Astrocyte (in vitro differentiated cells and primary cell): ENCODE measurements at regions not wholly inside any gene's neighbourhood (a gene's known extent, or its start where the extent isn't known, plus 50 kb on each side); places are given as distances from the start of the nearest gene placed in this dataset.

Experiments
- EZH2 ChIP-seq: IDR thresholded peaks from 2 replicates; pipeline ENCODE4 v1.6.1; 2012; ENCODE audit warnings: mild to moderate bottlenecking, low read length, inconsistent platforms; ENCODE audit not compliant: insufficient read depth
- TF ChIP-seq, protein P1 (sequence below): IDR thresholded peaks from 2 replicates; pipeline ENCODE4 v1.5.1; 2011; ENCODE audit warnings: low read depth, mild to moderate bottlenecking, inconsistent platforms, low read length, moderate library complexity; ENCODE audit not compliant: insufficient read depth

DNA sequence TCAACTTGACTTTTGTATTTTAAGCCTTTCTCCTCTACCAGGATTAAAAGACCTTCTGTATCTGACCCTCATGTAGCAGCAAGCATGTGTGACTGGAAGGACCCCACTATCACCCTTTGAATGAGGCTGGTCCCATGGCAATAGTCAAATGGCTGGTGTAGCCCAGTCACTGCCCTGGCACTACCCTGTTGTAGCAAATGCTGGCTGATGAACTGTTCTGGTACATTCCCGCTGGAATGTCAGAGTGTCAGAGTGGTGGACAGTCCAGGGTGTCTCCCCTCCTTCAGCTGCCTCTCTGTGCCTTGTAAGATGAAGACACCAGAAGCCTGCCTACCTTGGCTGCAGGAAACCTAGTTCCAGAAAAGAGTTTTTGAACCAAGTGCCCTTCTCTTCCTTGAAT is 115.7 kb downstream of the ACKR3 start:
- TF ChIP-seq, protein P1, sequence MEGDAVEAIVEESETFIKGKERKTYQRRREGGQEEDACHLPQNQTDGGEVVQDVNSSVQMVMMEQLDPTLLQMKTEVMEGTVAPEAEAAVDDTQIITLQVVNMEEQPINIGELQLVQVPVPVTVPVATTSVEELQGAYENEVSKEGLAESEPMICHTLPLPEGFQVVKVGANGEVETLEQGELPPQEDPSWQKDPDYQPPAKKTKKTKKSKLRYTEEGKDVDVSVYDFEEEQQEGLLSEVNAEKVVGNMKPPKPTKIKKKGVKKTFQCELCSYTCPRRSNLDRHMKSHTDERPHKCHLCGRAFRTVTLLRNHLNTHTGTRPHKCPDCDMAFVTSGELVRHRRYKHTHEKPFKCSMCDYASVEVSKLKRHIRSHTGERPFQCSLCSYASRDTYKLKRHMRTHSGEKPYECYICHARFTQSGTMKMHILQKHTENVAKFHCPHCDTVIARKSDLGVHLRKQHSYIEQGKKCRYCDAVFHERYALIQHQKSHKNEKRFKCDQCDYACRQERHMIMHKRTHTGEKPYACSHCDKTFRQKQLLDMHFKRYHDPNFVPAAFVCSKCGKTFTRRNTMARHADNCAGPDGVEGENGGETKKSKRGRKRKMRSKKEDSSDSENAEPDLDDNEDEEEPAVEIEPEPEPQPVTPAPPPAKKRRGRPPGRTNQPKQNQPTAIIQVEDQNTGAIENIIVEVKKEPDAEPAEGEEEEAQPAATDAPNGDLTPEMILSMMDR: no peak
- TF ChIP-seq EZH2: no peak
